BJ (cell line): ENCODE measurements at regions not wholly inside any gene's neighbourhood (a gene's known extent, or its start where the extent isn't known, plus 50 kb on each side); places are given as distances from the start of the nearest gene placed in this dataset.

Source experiments
- CTCF ChIA-PET: fragments of 350-600 bp; formaldehyde crosslinking; extraction: SDS; loops from one replicate; lab custom pipeline; 2021; ENCODE audit warnings: antibody characterized with exemption, inconsistent platforms; lab: Yijun Ruan, JAX
- POLR2A ChIA-PET: fragments of 300-600 bp; sonication (Branson Sonifier 250); formaldehyde crosslinking; extraction: SDS; loops from one replicate; lab custom pipeline; 2021; ENCODE audit warnings: antibody characterized with exemption; lab: Charles Lee
- DNase-seq: peaks from one replicate; pipeline ENCODE4 v3.0.0-alpha.2; 2011; ENCODE audit warnings: low read depth
- H3K27me3 ChIP-seq: 2 replicates; pipeline ENCODE4 v1.6.0; 2011; ENCODE audit warnings: low read length; ENCODE audit not compliant: control insufficient read depth, insufficient read depth
- H3K36me3 ChIP-seq: 2 replicates; pipeline ENCODE4 v1.5.1; 2011; ENCODE audit warnings: low read length; ENCODE audit not compliant: control insufficient read depth, insufficient read depth
- H3K4me3 ChIP-seq: 2 replicates; pipeline ENCODE4 v1.5.1; 2011; ENCODE audit warnings: low read depth, mild to moderate bottlenecking, control low read depth, low read length
- TF ChIP-seq, protein P1 (sequence below): IDR thresholded peaks from 2 replicates; pipeline ENCODE4 v1.5.1; 2011; ENCODE audit warnings: low read depth, mild to moderate bottlenecking, control low read depth, inconsistent platforms, low read length, moderate library complexity; ENCODE audit not compliant: insufficient read depth

DNA sequence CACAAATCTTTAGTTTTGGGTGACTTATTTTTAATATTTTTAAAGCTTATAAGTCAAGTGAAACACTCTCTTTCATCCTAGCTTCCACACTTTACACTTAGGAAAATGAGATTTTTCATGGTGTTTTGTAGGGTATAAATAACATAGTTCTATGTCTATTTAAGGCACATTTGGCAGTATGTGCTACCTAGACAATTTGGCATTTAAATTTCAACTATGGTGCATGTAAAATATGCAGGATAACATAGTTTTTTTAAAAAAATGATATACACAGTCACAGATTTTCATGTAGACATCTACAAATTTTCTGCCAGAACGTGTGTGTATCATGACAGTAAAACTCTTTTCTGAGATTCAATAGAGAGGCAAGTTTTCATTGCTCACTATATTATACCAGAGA is 115.1 kb upstream of the MAP3K7 start:
- Histone ChIP-seq H3K36me3 (no peaks in the 10 kb centered on the region), H3K4me3 (no peak overlapping the region), H3K27me3 (no peaks in the 10 kb centered on the region)
- DNase-seq, result no peak
- TF ChIP-seq, protein P1, sequence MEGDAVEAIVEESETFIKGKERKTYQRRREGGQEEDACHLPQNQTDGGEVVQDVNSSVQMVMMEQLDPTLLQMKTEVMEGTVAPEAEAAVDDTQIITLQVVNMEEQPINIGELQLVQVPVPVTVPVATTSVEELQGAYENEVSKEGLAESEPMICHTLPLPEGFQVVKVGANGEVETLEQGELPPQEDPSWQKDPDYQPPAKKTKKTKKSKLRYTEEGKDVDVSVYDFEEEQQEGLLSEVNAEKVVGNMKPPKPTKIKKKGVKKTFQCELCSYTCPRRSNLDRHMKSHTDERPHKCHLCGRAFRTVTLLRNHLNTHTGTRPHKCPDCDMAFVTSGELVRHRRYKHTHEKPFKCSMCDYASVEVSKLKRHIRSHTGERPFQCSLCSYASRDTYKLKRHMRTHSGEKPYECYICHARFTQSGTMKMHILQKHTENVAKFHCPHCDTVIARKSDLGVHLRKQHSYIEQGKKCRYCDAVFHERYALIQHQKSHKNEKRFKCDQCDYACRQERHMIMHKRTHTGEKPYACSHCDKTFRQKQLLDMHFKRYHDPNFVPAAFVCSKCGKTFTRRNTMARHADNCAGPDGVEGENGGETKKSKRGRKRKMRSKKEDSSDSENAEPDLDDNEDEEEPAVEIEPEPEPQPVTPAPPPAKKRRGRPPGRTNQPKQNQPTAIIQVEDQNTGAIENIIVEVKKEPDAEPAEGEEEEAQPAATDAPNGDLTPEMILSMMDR, result no peak
- POLR2A ChIA-PET, result no interaction called here
- CTCF ChIA-PET, result no interaction called here

DNA sequence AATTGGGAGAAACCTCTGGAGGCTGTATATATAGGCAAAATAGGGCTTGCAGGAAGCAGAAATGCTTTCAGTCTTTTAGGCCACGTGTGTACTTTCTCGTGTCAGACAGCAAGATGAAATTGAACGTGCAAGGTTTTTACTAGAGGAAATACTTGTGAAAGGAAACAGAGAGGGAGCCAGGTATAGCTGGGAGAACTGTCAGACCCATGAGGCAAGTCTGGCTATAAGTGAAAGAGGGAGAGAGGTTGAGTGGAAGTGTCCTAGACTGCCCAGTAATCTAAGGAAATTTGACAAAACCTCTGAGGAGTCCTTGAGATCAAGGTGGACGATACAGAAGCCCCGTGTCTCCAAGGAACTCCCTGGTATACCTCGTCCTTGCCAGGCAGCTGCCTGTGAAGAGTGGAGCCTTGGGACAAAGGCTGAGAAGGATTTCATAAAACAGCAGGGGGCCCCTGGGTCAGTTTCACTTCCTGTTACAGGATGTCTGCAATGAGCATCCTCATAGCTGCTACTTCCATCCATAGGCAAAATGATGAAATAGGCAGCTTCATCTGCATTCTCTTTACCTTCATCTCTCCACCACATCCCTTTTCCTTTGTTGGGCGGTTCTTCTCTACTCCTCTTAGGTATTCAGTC is 114.4 kb upstream of the MAP3K7 start:
- TF ChIP-seq, protein P1, result no peak
- H3K27me3 ChIP-seq, result no peaks in the 10 kb centered on the region
- CTCF ChIA-PET, result interaction anchor here (0.9 kb wide), 1 partner anchor 189 kb away, joined by 3 read pairs; no protein-coding TSS in a partner anchor
- no peak overlapping the region for H3K4me3 ChIP-seq
- no peaks in the 10 kb centered on the region for H3K36me3 ChIP-seq
- no peak for DNase-seq
- POLR2A ChIA-PET, result no interaction called here

DNA sequence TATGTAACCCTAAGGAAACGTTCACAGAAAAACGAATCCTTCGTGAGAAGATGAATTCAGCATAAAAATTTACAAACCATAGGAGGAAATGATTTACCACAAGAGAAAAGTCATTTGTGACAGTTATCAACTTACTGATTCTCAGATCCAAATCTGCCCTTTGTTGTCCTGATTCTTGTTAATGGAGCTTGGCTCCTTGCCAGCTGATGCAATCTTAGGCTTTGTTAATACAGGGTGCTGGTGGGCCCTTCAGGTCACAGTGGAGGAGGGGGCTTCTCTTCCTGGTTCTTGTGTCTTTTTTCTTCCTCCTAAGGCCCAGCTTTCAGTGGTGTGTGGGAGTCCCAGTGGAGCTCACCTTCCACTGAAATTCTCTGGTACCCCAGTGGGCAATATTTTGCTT is 108.4 kb upstream of the MAP3K7 start:
- ChIA-PET POLR2A (no interaction called here), CTCF (interaction anchor here (1.5 kb wide), 1 partner anchor 9 kb away, joined by 3 read pairs; no protein-coding TSS in a partner anchor)
- TF ChIP-seq, protein P1, result no peak

DNA sequence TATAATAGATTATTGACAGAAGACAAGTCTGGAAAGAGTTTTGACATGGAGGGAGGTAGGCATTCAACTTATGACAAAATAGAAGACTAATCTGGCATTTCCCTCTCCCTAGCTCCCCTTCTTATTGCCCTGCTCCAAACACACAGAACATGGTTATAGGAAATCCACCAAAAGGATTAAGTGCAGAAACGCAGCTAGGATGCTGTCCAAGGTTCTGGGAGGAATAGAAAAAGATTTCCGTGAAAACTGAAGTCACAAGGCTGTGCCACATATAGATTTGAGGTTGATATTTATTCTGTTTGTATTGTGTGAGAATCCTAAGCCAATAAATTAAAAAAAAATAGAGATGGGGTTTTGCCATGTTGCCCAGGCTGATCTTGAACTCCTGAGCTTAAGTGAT is 107.9 kb upstream of the MAP3K7 start:
- no peaks in the 10 kb centered on the region for H3K36me3 ChIP-seq
- DNase-seq, result no peak
- POLR2A ChIA-PET, result no interaction called here
- no peaks in the 10 kb centered on the region for H3K27me3 ChIP-seq
- TF ChIP-seq, protein P1, result no peak
- H3K4me3 ChIP-seq, result no peak overlapping the region
- CTCF ChIA-PET, result interaction anchor here (1.5 kb wide), 1 partner anchor 9 kb away, joined by 3 read pairs; no protein-coding TSS in a partner anchor

More for the DNA sequence above, 108.4 kb upstream of the MAP3K7 start:
- Histone ChIP-seq H3K27me3 (no peaks in the 10 kb centered on the region), H3K36me3 (no peaks in the 10 kb centered on the region), H3K4me3 (no peak overlapping the region)
- no peak for DNase-seq

DNA sequence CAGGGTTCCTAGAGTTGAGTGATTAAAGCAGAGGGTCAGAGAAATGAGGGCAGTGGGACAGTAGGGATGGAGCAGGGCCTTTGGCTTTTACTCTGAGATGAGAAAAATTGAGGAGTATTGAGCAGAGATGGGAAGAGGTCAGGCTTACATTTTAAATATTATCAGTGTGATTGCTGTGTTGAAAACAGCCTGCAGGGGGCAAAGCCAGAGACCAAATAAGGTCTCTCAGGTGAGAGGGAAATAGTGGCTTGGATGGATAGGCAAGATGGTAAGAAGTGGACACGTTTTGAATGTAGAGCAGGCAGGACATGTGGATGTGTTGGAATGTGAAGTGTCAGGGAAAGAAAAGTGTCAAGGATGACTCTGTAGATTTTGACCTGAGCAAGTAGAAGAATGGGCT is 105.0 kb upstream of the MAP3K7 start:
- ChIA-PET CTCF (no interaction called here), POLR2A (no interaction called here)
- Histone ChIP-seq H3K27me3 (no peaks in the 10 kb centered on the region), H3K4me3 (no peak overlapping the region), H3K36me3 (no peaks in the 10 kb centered on the region)
- TF ChIP-seq, protein P1, result no peak
- DNase-seq, result no peak
